ENCODE measurements at regions not wholly inside any gene's neighbourhood (a gene's known extent, or its start where the extent isn't known, plus 50 kb on each side); places are given as distances from the start of the nearest gene placed in this dataset.

DNA sequence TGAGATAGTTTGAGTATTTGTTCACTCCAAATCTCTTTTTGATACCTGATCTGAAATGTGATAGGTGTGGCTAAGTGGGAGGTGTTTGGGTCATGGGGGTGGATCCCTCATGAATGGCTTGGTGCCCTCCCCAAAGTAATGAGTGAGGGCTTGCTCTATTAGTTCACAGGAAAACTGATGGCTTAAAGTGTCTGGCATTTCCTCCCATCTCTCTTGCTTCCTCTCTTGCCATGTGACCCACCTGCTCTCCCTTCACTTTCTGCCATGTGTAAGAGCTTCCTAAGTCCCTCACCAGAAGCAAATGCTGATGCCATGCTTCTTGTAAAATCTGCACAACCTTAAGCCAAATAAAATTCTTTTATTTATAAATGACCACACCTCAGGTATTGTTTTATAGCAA is 61.1 kb downstream of the MAD2L1 start:
- H3K27ac ChIP-seq (ENCODE audit: low read depth in 1 of 2, low read length in 1 of 2), result no peak overlapping the region
- no peak overlapping the region for H3K9ac ChIP-seq (ENCODE audit: insufficient read depth in 1 of 2, low read length in 2 of 2)
- DNase-seq (no peak), ATAC-seq (ENCODE audit: insufficient read depth, low FRiP score) (no peak)
- no peak overlapping the region for H3K4me3 ChIP-seq
- H3K4me1 ChIP-seq (ENCODE audit: control insufficient read depth in 5 of 5, insufficient read depth in 5 of 5, low read length in 5 of 5), result peaks cover 0 to 11% (median 6%) of the 10 kb centered on the region in 5 donors
- no peak for TF ChIP-seq CTCF (IDR thresholded peaks at IDR 0.05; ENCODE audit: control extremely low read depth, extremely low read depth)
- H3K9me3 ChIP-seq (ENCODE audit: control insufficient read depth in 4 of 4, insufficient read depth in 3 of 4, low read length in 3 of 4), result no peaks in the 10 kb centered on the region
- H3K36me3 ChIP-seq (ENCODE audit: control insufficient read depth in 4 of 4, insufficient read depth in 4 of 4, low read length in 4 of 4), result no peaks in the 10 kb centered on the region
- no peaks in the 10 kb centered on the region for H3K27me3 ChIP-seq (ENCODE audit: control insufficient read depth in 3 of 3, insufficient read depth in 3 of 3, low read length in 2 of 3)

- H3K27ac ChIP-seq (ENCODE audit: low read depth in 1 of 2, low read length in 1 of 2), result no peak overlapping the region
- H3K36me3 ChIP-seq (ENCODE audit: control insufficient read depth in 4 of 4, insufficient read depth in 4 of 4, low read length in 4 of 4), result no peaks in the 10 kb centered on the region
- peaks cover 0 to 11% (median 6%) of the 10 kb centered on the region in 5 donors for H3K4me1 ChIP-seq (ENCODE audit: control insufficient read depth in 5 of 5, insufficient read depth in 5 of 5, low read length in 5 of 5)
- H3K9me3 ChIP-seq (ENCODE audit: control insufficient read depth in 4 of 4, insufficient read depth in 3 of 4, low read length in 3 of 4), result no peaks in the 10 kb centered on the region
- WGBS, 2 donors, result 85 to 90% methylated on average over 2 of the region's 2 CpGs
- TF ChIP-seq CTCF (IDR thresholded peaks at IDR 0.05; ENCODE audit: control extremely low read depth, extremely low read depth), result no peak
- H3K9ac ChIP-seq (ENCODE audit: insufficient read depth in 1 of 2, low read length in 2 of 2), result no peak overlapping the region
- ATAC-seq (ENCODE audit: insufficient read depth, low FRiP score) (no peak), DNase-seq (no peak)
- no peaks in the 10 kb centered on the region for H3K27me3 ChIP-seq (ENCODE audit: control insufficient read depth in 3 of 3, insufficient read depth in 3 of 3, low read length in 2 of 3)
- H3K4me3 ChIP-seq, result no peak overlapping the region
Measured at GRCh38 chr4:120005076-120005475, 61.6 kb downstream of the MAD2L1 start.

DNA sequence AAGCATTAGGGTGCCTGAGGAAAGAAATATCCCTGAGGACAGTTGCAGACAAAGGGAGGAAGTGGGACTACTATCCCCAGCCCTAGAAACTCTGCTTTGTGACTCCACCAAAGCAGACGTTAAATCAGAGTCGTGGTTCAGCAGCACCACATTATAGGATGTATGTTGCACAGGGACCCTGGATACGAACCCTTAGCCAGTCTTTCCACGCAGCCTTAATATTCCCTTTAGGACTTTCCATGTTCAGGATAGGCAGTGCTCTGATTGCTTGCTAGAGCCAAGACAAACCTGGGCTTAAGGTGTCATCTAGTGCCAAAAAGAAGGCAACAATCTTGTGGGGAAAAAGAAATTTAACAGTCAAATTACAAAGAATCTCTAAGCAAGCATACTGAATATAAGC is 62.6 kb downstream of the MAD2L1 start:
- Histone ChIP-seq H3K4me1 (ENCODE audit: control insufficient read depth in 5 of 5, insufficient read depth in 5 of 5, low read length in 5 of 5) (peaks cover 0 to 11% (median 6%) of the 10 kb centered on the region in 5 donors), H3K27me3 (ENCODE audit: control insufficient read depth in 3 of 3, insufficient read depth in 3 of 3, low read length in 2 of 3) (no peaks in the 10 kb centered on the region), H3K9me3 (ENCODE audit: control insufficient read depth in 4 of 4, insufficient read depth in 3 of 4, low read length in 3 of 4) (no peaks in the 10 kb centered on the region), H3K27ac (ENCODE audit: low read depth in 1 of 2, low read length in 1 of 2) (no peak overlapping the region), H3K36me3 (ENCODE audit: control insufficient read depth in 4 of 4, insufficient read depth in 4 of 4, low read length in 4 of 4) (no peaks in the 10 kb centered on the region), H3K9ac (ENCODE audit: insufficient read depth in 1 of 2, low read length in 2 of 2) (no peak overlapping the region), H3K4me3 (no peak overlapping the region)
- no peak for DNase-seq
- no peak for ATAC-seq (ENCODE audit: insufficient read depth, low FRiP score)
- no peak for TF ChIP-seq CTCF (IDR thresholded peaks at IDR 0.05; ENCODE audit: control extremely low read depth, extremely low read depth)
- WGBS, 2 donors, result 75 to 79% methylated on average over 4 of the region's 4 CpGs

DNA sequence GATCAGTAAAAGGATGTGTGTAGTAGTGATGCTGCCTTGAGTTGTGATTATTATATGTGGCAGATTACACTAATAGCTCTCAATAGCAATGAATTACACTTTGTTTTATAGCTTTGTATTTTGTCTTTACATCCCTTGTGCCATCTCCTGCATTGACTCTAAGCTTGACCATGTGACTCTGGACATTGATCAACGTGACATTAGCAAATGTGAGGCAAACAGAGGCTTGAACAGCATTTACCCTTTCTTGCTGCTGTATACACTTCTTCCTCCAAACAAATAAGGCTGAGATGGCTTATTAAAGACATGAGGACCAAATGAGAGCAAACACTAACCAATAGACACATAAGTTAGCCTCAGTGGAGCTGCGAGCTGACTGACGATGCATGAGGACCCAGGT is 63.5 kb downstream of the MAD2L1 start:
- Histone ChIP-seq H3K27ac (ENCODE audit: low read depth in 1 of 2, low read length in 1 of 2) (no peak overlapping the region), H3K9me3 (ENCODE audit: control insufficient read depth in 4 of 4, insufficient read depth in 3 of 4, low read length in 3 of 4) (no peaks in the 10 kb centered on the region), H3K4me3 (no peak overlapping the region), H3K9ac (ENCODE audit: insufficient read depth in 1 of 2, low read length in 2 of 2) (no peak overlapping the region), H3K36me3 (ENCODE audit: control insufficient read depth in 4 of 4, insufficient read depth in 4 of 4, low read length in 4 of 4) (no peaks in the 10 kb centered on the region), H3K27me3 (ENCODE audit: control insufficient read depth in 3 of 3, insufficient read depth in 3 of 3, low read length in 2 of 3) (no peaks in the 10 kb centered on the region), H3K4me1 (ENCODE audit: control insufficient read depth in 5 of 5, insufficient read depth in 5 of 5, low read length in 5 of 5) (peaks cover 0 to 11% (median 4%) of the 10 kb centered on the region in 5 donors)
- DNase-seq (no peak), ATAC-seq (ENCODE audit: insufficient read depth, low FRiP score) (no peak)
- 90 to 92% methylated on average over 3 of the region's 3 CpGs for WGBS, 2 donors
- TF ChIP-seq CTCF (IDR thresholded peaks at IDR 0.05; ENCODE audit: control extremely low read depth, extremely low read depth), result no peak
